Liver (tissue), 7 donors: ENCODE measurements at regions not wholly inside any gene's neighbourhood (a gene's known extent, or its start where the extent isn't known, plus 50 kb on each side); places are given as distances from the start of the nearest gene placed in this dataset.

Experiments used
- DNase-seq: peaks from one replicate; pipeline ENCODE4 v3.0.0-alpha.2; 2017; ENCODE audit warnings: low spot score
- H3K27ac ChIP-seq, 2 donors: one replicate each; pipeline ENCODE4 v1.7.0; 2013; ENCODE audit warnings: inconsistent platforms in 2 of 2, low read length in 2 of 2, control low read depth in 1 of 2, low read depth in 1 of 2, mild to moderate bottlenecking in 1 of 2
- H3K27me3 ChIP-seq, 4 donors: one replicate each; pipeline versions ENCODE4 v1.6.1 to v1.7.0; 2013; ENCODE audit warnings: low read length in 3 of 4, inconsistent platforms in 1 of 4, mild to moderate bottlenecking in 1 of 4, moderate library complexity in 1 of 4; ENCODE audit not compliant: control insufficient read depth in 4 of 4, insufficient read depth in 4 of 4
- H3K36me3 ChIP-seq, 4 donors: one replicate each; pipeline versions ENCODE4 v1.6.1 to v1.7.0; 2013; ENCODE audit warnings: low read length in 3 of 4, mild to moderate bottlenecking in 3 of 4, low read depth in 1 of 4, moderate library complexity in 1 of 4; ENCODE audit not compliant: control insufficient read depth in 4 of 4, insufficient read depth in 3 of 4
- H3K4me1 ChIP-seq, 4 donors: one replicate each; pipeline versions ENCODE4 v1.6.1 to v1.7.0; 2013; ENCODE audit warnings: low read length in 3 of 4, mild to moderate bottlenecking in 3 of 4, moderate library complexity in 1 of 4; ENCODE audit not compliant: control insufficient read depth in 4 of 4, insufficient read depth in 4 of 4
- H3K4me3 ChIP-seq, 3 donors: one replicate each; pipeline versions ENCODE4 v1.6.1 to v1.7.0; 2013; ENCODE audit warnings: low read length in 3 of 3, control low read depth in 1 of 3, low read depth in 1 of 3, mild to moderate bottlenecking in 1 of 3
- H3K9ac ChIP-seq, 2 donors: one replicate each; pipeline ENCODE4 v1.7.0; 2013; ENCODE audit warnings: low read length in 2 of 2, mild to moderate bottlenecking in 2 of 2, moderate library complexity in 2 of 2, control low read depth in 1 of 2, low read depth in 1 of 2
- H3K9me3 ChIP-seq, 4 donors: one replicate each; pipeline versions ENCODE4 v1.6.1 to v1.7.0; 2013; ENCODE audit warnings: low read length in 3 of 4; ENCODE audit not compliant: control insufficient read depth in 4 of 4
- FOXA1 ChIP-seq: IDR thresholded peaks from 2 replicates; pipeline ENCODE4 v1.6.1; 2016; ENCODE audit warnings: antibody characterized with exemption
- FOXA2 ChIP-seq: IDR thresholded peaks from 2 replicates; pipeline ENCODE4 v1.6.1; 2016; ENCODE audit warnings: antibody characterized with exemption
- GABPA ChIP-seq, 2 donors: IDR thresholded peaks in 1 of 2; conservative IDR thresholded peaks in 1 of 2; 2 replicates each; pipeline ENCODE4 v1.6.1; 2016; ENCODE audit warnings: antibody characterized with exemption in 2 of 2, mild to moderate bottlenecking in 1 of 2, moderate library complexity in 1 of 2
- HNF4A ChIP-seq, 2 donors: conservative IDR thresholded peaks; 2 replicates each; pipeline ENCODE4 v1.6.1; 2016; ENCODE audit warnings: antibody characterized with exemption in 2 of 2, mild to moderate bottlenecking in 2 of 2
- HNF4G ChIP-seq: IDR thresholded peaks from 2 replicates; pipeline ENCODE4 v1.6.1; 2016; ENCODE audit warnings: antibody characterized with exemption
- JUND ChIP-seq, 2 donors: IDR thresholded peaks; 2 replicates each; pipeline ENCODE4 v1.6.1; 2016; ENCODE audit warnings: antibody characterized with exemption in 2 of 2
- MAX ChIP-seq: IDR thresholded peaks from 2 replicates; pipeline ENCODE4 v1.6.1; 2016; ENCODE audit warnings: antibody characterized with exemption
- NR2F2 ChIP-seq: IDR thresholded peaks from 2 replicates; pipeline ENCODE4 v1.6.1; 2016; ENCODE audit warnings: antibody characterized with exemption
- RAD21 ChIP-seq, 2 donors: IDR thresholded peaks; 2 replicates each; pipeline ENCODE4 v1.6.1; 2016; ENCODE audit warnings: antibody characterized with exemption in 2 of 2, mild to moderate bottlenecking in 2 of 2
- REST ChIP-seq: IDR thresholded peaks from 2 replicates; pipeline ENCODE4 v1.6.1; 2016; ENCODE audit warnings: antibody characterized with exemption, mild to moderate bottlenecking
- RXRA ChIP-seq, 2 donors: IDR thresholded peaks; 2 replicates each; pipeline ENCODE4 v1.6.1; 2017 to 2018; ENCODE audit warnings: antibody characterized with exemption in 2 of 2, mild to moderate bottlenecking in 1 of 2
- TAF1 ChIP-seq: conservative IDR thresholded peaks from 2 replicates; pipeline ENCODE4 v1.6.1; 2016; ENCODE audit warnings: antibody characterized with exemption, mild to moderate bottlenecking
- YY1 ChIP-seq: IDR thresholded peaks from 2 replicates; pipeline ENCODE4 v1.6.1; 2016; ENCODE audit warnings: antibody characterized with exemption, mild to moderate bottlenecking
- ZBTB33 ChIP-seq: IDR thresholded peaks from 2 replicates; pipeline ENCODE4 v1.6.1; 2016; ENCODE audit warnings: antibody characterized with exemption
- WGBS: extraction: QIAGEN DNeasy Blood & Tissue Kit; methylation state at CpG from one replicate; pipeline ENCODE4 v1.1.7; 2013; 5-methylcytosine and 5-hydroxymethylcytosine counted together
- donor health status: healthy.
- donor health status: healthy.
- donor health status: healthy.
- donor health status: healthy.

- TF ChIP-seq RAD21 (IDR thresholded peaks at IDR 0.05), result no peak
- TF ChIP-seq YY1, result no peak
- TF ChIP-seq RXRA (IDR thresholded peaks at IDR 0.05), result no peak
- TF ChIP-seq FOXA2, result no peak
- TF ChIP-seq FOXA1, result no peak
- no peak for TF ChIP-seq GABPA (IDR thresholded peaks at IDR 0.05 in 1 of 2, conservative IDR thresholded peaks at IDR 0.05 in 1 of 2)
Measured at GRCh38 chr2:150126143-150126740, 361.2 kb downstream of the RND3 start (continued).

- Histone ChIP-seq H3K4me1 (peaks cover 0 to 9% (median 4%) of the 10 kb centered on the region in 4 donors), H3K27me3 (no peaks in the 10 kb centered on the region), H3K4me3 (peak overlapping the region in 1 of 3 donors; percentile 10), H3K27ac (peak overlapping the region; percentile 43 to 47), H3K9me3 (no peaks in the 10 kb centered on the region), H3K36me3 (no peaks in the 10 kb centered on the region), H3K9ac (no peak overlapping the region)
- DNase-seq, result no peak
- peak; percentile 48 for TF ChIP-seq YY1
- peak; percentile 64 to 70 for TF ChIP-seq RAD21 (IDR thresholded peaks at IDR 0.05)
- TF ChIP-seq REST, result no peak
- peak; percentile 19 for TF ChIP-seq TAF1
- no peak for TF ChIP-seq NR2F2
- TF ChIP-seq HNF4A (conservative IDR thresholded peaks at IDR 0.05), result peak in 1 of 2 donors; percentile 47
- peak; percentile 25 to 44 for TF ChIP-seq RXRA (IDR thresholded peaks at IDR 0.05)
- 40% methylated on average over 9 of the region's 9 CpGs for WGBS
Measured at GRCh38 chr2:150125708-150126107, 361.8 kb downstream of the RND3 start.

GRCh38 chr2:150125188-150125587, 362.3 kb downstream of the RND3 start:
- H3K27me3 ChIP-seq, result no peaks in the 10 kb centered on the region
- TF ChIP-seq HNF4G (no peak), RXRA (IDR thresholded peaks at IDR 0.05) (peak in 1 of 2 donors; percentile 18), NR2F2 (no peak), HNF4A (conservative IDR thresholded peaks at IDR 0.05) (peak in 1 of 2 donors; percentile 41), ZBTB33 (no peak), RAD21 (IDR thresholded peaks at IDR 0.05) (peak; percentile 18 to 46), MAX (no peak), JUND (IDR thresholded peaks at IDR 0.05) (no peak), REST (no peak), GABPA (IDR thresholded peaks at IDR 0.05 in 1 of 2, conservative IDR thresholded peaks at IDR 0.05 in 1 of 2) (no peak), FOXA2 (peak; percentile 69)
- no peak overlapping the region for H3K9ac ChIP-seq
- H3K4me3 ChIP-seq, result peak overlapping the region in 1 of 3 donors; percentile 10
- H3K27ac ChIP-seq, result peak overlapping the region; percentile 43 to 47
- H3K4me1 ChIP-seq, result peaks cover 0 to 12% (median 8%) of the 10 kb centered on the region in 4 donors
- H3K36me3 ChIP-seq, result no peaks in the 10 kb centered on the region
- no peaks in the 10 kb centered on the region for H3K9me3 ChIP-seq
- 39% methylated on average over 5 of the region's 5 CpGs for WGBS
- no peak for DNase-seq
